Smooth muscle cell (in vitro differentiated cells): ENCODE measurements at regions not wholly inside any gene's neighbourhood (a gene's known extent, or its start where the extent isn't known, plus 50 kb on each side); places are given as distances from the start of the nearest gene placed in this dataset.
"Not testable (repeated sequence)": the region's sequence is repeated elsewhere in the genome, so short reads cannot be mapped to it uniquely, and the experiment has no call there.

Experiments
- DNase-seq: peaks from one replicate; lab custom pipeline; 2025; ENCODE audit not compliant: unreplicated experiment; lab: John Stamatoyannopoulos, UW
- H2AFZ ChIP-seq: fragments of 200-600 bp; sonication (generic); 2 replicates; pipeline ENCODE4 v1.6.0; 2016; ENCODE audit warnings: antibody characterized with exemption, low read depth, mild to moderate bottlenecking
- H3F3A ChIP-seq: fragments of 200-600 bp; sonication (generic); 2 replicates; pipeline ENCODE4 v1.6.0; 2017; ENCODE audit warnings: antibody characterized with exemption, low read depth
- H3K27ac ChIP-seq: fragments of 200-600 bp; sonication (generic); 2 replicates; pipeline ENCODE4 v1.5.1; 2016; ENCODE audit warnings: low read depth, mild to moderate bottlenecking
- H3K27me3 ChIP-seq: fragments of 200-600 bp; sonication (generic); 2 replicates; pipeline ENCODE4 v1.6.1; 2016; ENCODE audit warnings: low read depth, mild to moderate bottlenecking
- H3K36me3 ChIP-seq: fragments of 200-600 bp; sonication (generic); 2 replicates; pipeline ENCODE4 v1.5.1; 2016; ENCODE audit warnings: low read depth
- H3K4me1 ChIP-seq: fragments of 200-600 bp; sonication (generic); 2 replicates; pipeline ENCODE4 v1.5.1; 2016; ENCODE audit warnings: low read depth
- H3K4me2 ChIP-seq: fragments of 200-600 bp; sonication (generic); 2 replicates; pipeline ENCODE4 v1.6.0; 2016; ENCODE audit warnings: mild to moderate bottlenecking
- H3K4me3 ChIP-seq: fragments of 200-600 bp; sonication (generic); 2 replicates; pipeline ENCODE4 v1.5.1; 2016; ENCODE audit warnings: mild to moderate bottlenecking
- H3K79me2 ChIP-seq: fragments of 200-600 bp; sonication (generic); 2 replicates; pipeline ENCODE4 v1.6.0; 2016; ENCODE audit warnings: low read depth, mild to moderate bottlenecking
- H3K9ac ChIP-seq: fragments of 200-600 bp; sonication (generic); 2 replicates; pipeline ENCODE4 v1.6.0; 2016; ENCODE audit warnings: low read depth
- H3K9me3 ChIP-seq: fragments of 200-600 bp; sonication (generic); replicated peaks from 2 replicates; pipeline ENCODE4 v1.5.1; 2016; ENCODE audit warnings: low read depth
- H4K20me1 ChIP-seq: fragments of 200-600 bp; sonication (generic); 2 replicates; pipeline ENCODE4 v1.6.0; 2016; ENCODE audit warnings: low read depth
- CTCF ChIP-seq: fragments of 200-600 bp; sonication (generic); IDR thresholded peaks from 2 replicates; pipeline ENCODE4 v1.5.1; 2017; ENCODE audit warnings: borderline replicate concordance, mild to moderate bottlenecking, antibody characterized with exemption; ENCODE audit not compliant: insufficient read depth, poor library complexity, severe bottlenecking
- WGBS: methylation state at CpG from one replicate; pipeline ENCODE4 v1.1.7; 2016; ENCODE audit warnings: low lambda C conversion rate; 5-methylcytosine and 5-hydroxymethylcytosine counted together

GRCh38 chr5:122209601-122210000 lies 80.3 kb downstream of the ZNF474 start:
- not testable (repeated sequence) for H3K4me3 ChIP-seq, H3K4me2 ChIP-seq, H3F3A ChIP-seq, H3K27ac ChIP-seq, H3K9ac ChIP-seq, H4K20me1 ChIP-seq, H3K79me2 ChIP-seq, H3K27me3 ChIP-seq, DNase-seq, H3K4me1 ChIP-seq, H2AFZ ChIP-seq, H3K36me3 ChIP-seq, H3K9me3 ChIP-seq
- 95% methylated on average over 1 of the region's 1 CpG for WGBS

GRCh38 chr5:122218778-122219177 lies 89.4 kb downstream of the ZNF474 start:
- Histone ChIP-seq H3K27me3 (no peaks in the 10 kb centered on the region), H2AFZ (no peak overlapping the region), H3K36me3 (no peaks in the 10 kb centered on the region), H3K79me2 (no peaks in the 10 kb centered on the region), H3K4me3 (no peak overlapping the region), H3K4me1 (no peaks in the 10 kb centered on the region), H3K27ac (no peak overlapping the region), H3K9me3 (no peaks in the 10 kb centered on the region), H3K4me2 (no peak overlapping the region), H4K20me1 (no peaks in the 10 kb centered on the region), H3F3A (no peaks in the 10 kb centered on the region), H3K9ac (no peak overlapping the region)
- no peak for DNase-seq
- TF ChIP-seq CTCF: no peak

- TF ChIP-seq CTCF: no peak
- DNase-seq: no peak
- Histone ChIP-seq H3F3A (no peaks in the 10 kb centered on the region), H3K9me3 (no peaks in the 10 kb centered on the region), H4K20me1 (no peaks in the 10 kb centered on the region), H3K4me1 (no peaks in the 10 kb centered on the region), H3K4me2 (no peak overlapping the region), H3K9ac (no peak overlapping the region), H3K27me3 (no peaks in the 10 kb centered on the region), H3K36me3 (no peaks in the 10 kb centered on the region), H3K79me2 (no peaks in the 10 kb centered on the region), H3K4me3 (no peak overlapping the region), H3K27ac (no peak overlapping the region), H2AFZ (no peak overlapping the region)
- WGBS: 84% methylated on average over 8 of the region's 8 CpGs
Measured at GRCh38 chr5:122219436-122220166, 90.3 kb downstream of the ZNF474 start.

GRCh38 chr5:122220511-122220910 lies 91.2 kb downstream of the ZNF474 start:
- H3K4me1 ChIP-seq: no peaks in the 10 kb centered on the region
- WGBS: 95% methylated on average over 5 of the region's 5 CpGs
- H3K4me3 ChIP-seq: no peak overlapping the region
- no peaks in the 10 kb centered on the region for H3K79me2 ChIP-seq
- H3K27ac ChIP-seq: no peak overlapping the region
- DNase-seq: no peak
- H3K27me3 ChIP-seq: no peaks in the 10 kb centered on the region
- no peaks in the 10 kb centered on the region for H3F3A ChIP-seq
- H3K9me3 ChIP-seq: no peaks in the 10 kb centered on the region
- H2AFZ ChIP-seq: no peak overlapping the region
- TF ChIP-seq CTCF: no peak
- no peak overlapping the region for H3K9ac ChIP-seq
- no peaks in the 10 kb centered on the region for H3K36me3 ChIP-seq
- H3K4me2 ChIP-seq: no peak overlapping the region
- H4K20me1 ChIP-seq: no peaks in the 10 kb centered on the region
